ENCODE measurements at regions not wholly inside any gene's neighbourhood (a gene's known extent, or its start where the extent isn't known, plus 50 kb on each side); places are given as distances from the start of the nearest gene placed in this dataset.

DNA sequence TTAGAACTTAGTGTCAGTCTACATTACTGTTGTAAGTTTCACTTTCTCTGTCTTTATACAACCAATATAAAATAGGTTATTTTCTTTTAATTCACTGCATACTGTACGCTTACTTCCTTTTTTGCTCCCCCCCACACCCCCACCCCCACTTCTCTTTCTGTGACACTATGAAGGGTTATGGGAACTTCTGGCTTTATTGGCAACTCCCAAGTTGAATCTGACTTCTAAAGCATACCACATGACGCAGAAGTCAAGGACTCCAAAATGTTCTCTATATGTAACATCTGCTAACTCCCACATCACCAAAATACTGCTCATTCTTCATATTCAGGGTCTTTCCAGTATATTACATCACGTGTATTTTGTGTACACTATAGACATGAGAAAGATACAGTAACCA, 81.2 kb upstream of the ATXN7L3B start:
- H2AFZ ChIP-seq (ENCODE audit: low read length) = no peak overlapping the region
- no peak overlapping the region for H3K4me3 Mint-ChIP-seq
- no peak overlapping the region for H3K56ac ChIP-seq (ENCODE audit: insufficient read length, low read depth, low read length)
- H2BK20ac ChIP-seq (ENCODE audit: low read depth, low read length, poor library complexity, severe bottlenecking) = no peak overlapping the region
- H3K36me3 Mint-ChIP-seq (ENCODE audit: insufficient read depth in 1 of 3, low read depth in 3 of 3) = no peaks in the 10 kb centered on the region
- no peaks in the 10 kb centered on the region for H3K79me1 ChIP-seq (ENCODE audit: insufficient read depth, low read depth, low read length, poor library complexity, severe bottlenecking)
- H4K20me1 ChIP-seq (ENCODE audit: control insufficient read depth, insufficient read depth, insufficient read length) = no peaks in the 10 kb centered on the region
- no peak overlapping the region for H3K4me2 ChIP-seq (ENCODE audit: insufficient read depth, insufficient read length, low read length)
- no peaks in the 10 kb centered on the region for H3K27me3 ChIP-seq (ENCODE audit: insufficient read depth, low read length)
- no peak overlapping the region for H2BK12ac ChIP-seq (ENCODE audit: insufficient read length, low read depth, low read length)
- no peaks in the 10 kb centered on the region for H3K4me1 ChIP-seq (ENCODE audit: insufficient read depth, low read length)
- H3K79me2 ChIP-seq (ENCODE audit: insufficient read depth, low read length) = no peaks in the 10 kb centered on the region
- no peak overlapping the region for H2BK120ac ChIP-seq (ENCODE audit: low read depth, low read length, poor library complexity, severe bottlenecking)
- no peak overlapping the region for H3K9ac ChIP-seq (ENCODE audit: extremely low read depth, insufficient read length, low read length)
- no peaks in the 10 kb centered on the region for H3K4me1 Mint-ChIP-seq
- H3K27me3 Mint-ChIP-seq (ENCODE audit: low read depth) = no peaks in the 10 kb centered on the region
- no peak overlapping the region for H3K14ac ChIP-seq (ENCODE audit: insufficient read depth, low read length)
- no peak overlapping the region for H3T11ph ChIP-seq (ENCODE audit: low read length)
- TF ChIP-seq, protein P1, sequence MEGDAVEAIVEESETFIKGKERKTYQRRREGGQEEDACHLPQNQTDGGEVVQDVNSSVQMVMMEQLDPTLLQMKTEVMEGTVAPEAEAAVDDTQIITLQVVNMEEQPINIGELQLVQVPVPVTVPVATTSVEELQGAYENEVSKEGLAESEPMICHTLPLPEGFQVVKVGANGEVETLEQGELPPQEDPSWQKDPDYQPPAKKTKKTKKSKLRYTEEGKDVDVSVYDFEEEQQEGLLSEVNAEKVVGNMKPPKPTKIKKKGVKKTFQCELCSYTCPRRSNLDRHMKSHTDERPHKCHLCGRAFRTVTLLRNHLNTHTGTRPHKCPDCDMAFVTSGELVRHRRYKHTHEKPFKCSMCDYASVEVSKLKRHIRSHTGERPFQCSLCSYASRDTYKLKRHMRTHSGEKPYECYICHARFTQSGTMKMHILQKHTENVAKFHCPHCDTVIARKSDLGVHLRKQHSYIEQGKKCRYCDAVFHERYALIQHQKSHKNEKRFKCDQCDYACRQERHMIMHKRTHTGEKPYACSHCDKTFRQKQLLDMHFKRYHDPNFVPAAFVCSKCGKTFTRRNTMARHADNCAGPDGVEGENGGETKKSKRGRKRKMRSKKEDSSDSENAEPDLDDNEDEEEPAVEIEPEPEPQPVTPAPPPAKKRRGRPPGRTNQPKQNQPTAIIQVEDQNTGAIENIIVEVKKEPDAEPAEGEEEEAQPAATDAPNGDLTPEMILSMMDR (conservative IDR thresholded peaks at IDR 0.05) = no peak
- no peak overlapping the region for H2BK15ac ChIP-seq (ENCODE audit: low read depth, low read length)
- no peaks in the 10 kb centered on the region for H3K23me2 ChIP-seq (ENCODE audit: insufficient read length, low read depth, low read length, poor library complexity, severe bottlenecking)
- H3K27ac Mint-ChIP-seq = no peak overlapping the region; a peak in 1 of 7 replicates
- no peak overlapping the region for H4K5ac ChIP-seq (ENCODE audit: insufficient read length, low read depth, low read length)
- no peak overlapping the region for H2BK5ac ChIP-seq (ENCODE audit: insufficient read length, low read length)
- no peak overlapping the region for H4K91ac ChIP-seq (ENCODE audit: insufficient read length, low read depth, low read length)
- no peaks in the 10 kb centered on the region for H3K9me3 ChIP-seq (ENCODE audit: control insufficient read depth, low read depth, low read length)
- H3K27ac ChIP-seq (ENCODE audit: insufficient read length, low read depth, low read length) = no peak overlapping the region
- H2AK5ac ChIP-seq (ENCODE audit: insufficient read length, low read length) = no peak overlapping the region
- H3K4ac ChIP-seq (ENCODE audit: low read depth, low read length) = no peak overlapping the region
- H3K23ac ChIP-seq (ENCODE audit: insufficient read length, low read depth, low read length) = no peak overlapping the region
- no peak overlapping the region for H3K18ac ChIP-seq (ENCODE audit: insufficient read length, low read depth, low read length)
- DNase-seq = no peak
- no peaks in the 10 kb centered on the region for H3K9me3 Mint-ChIP-seq
- no peak overlapping the region for H4K8ac ChIP-seq (replicated peaks; ENCODE audit: insufficient read length, low read depth, low read length)
- WGBS (ENCODE audit: extremely low coverage, insufficient read length, low lambda C conversion rate) = no CpG with 5 or more reads among the region's 3 CpGs

Measured in H9 (cell line).